B cell (primary cell): ENCODE measurements at regions not wholly inside any gene's neighbourhood (a gene's known extent, or its start where the extent isn't known, plus 50 kb on each side); places are given as distances from the start of the nearest gene placed in this dataset.

Experiments
- ATAC-seq: fragments of 200-7000 bp; cut with Tn5 transposase; one replicate; pipeline ENCODE4 v1.10.0; 2021; ENCODE audit warnings: low read depth, mild to moderate bottlenecking, moderate number of reproducible peaks, moderate library complexity
- CTCF ChIA-PET: fragments of 350-600 bp; sonication (Branson Sonifier 250); formaldehyde crosslinking; loops from one replicate; lab custom pipeline; 2021; ENCODE audit warnings: antibody characterized with exemption, inconsistent platforms; lab: Charles Lee
- POLR2A ChIA-PET: fragments of 350-600 bp; sonication (Branson Sonifier 250); formaldehyde crosslinking; loops from one replicate; lab custom pipeline; 2021; ENCODE audit warnings: antibody characterized with exemption; lab: Charles Lee
- DNase-seq: peaks from one replicate; pipeline ENCODE4 v3.0.0; 2013
- H2AFZ ChIP-seq: 2 replicates; pipeline ENCODE4 v1.6.1; 2012; ENCODE audit warnings: mild to moderate bottlenecking, low read depth, low read length; ENCODE audit not compliant: insufficient read depth, poor library complexity, severe bottlenecking
- H3K27ac ChIP-seq, 2 donors: 1 replicate in 1 of 2; 2 replicates in 1 of 2; pipeline ENCODE4 v1.5.1; 2012 to 2013; ENCODE audit warnings: low read length in 2 of 2, mild to moderate bottlenecking in 2 of 2, moderate library complexity in 1 of 2
- H3K27me3 ChIP-seq, 4 experiments: fragments of 200-600 bp in 1 of 4; sonication (generic) in 1 of 4; replicated peaks in 1 of 4; 1 replicate in 2 of 4; 2 replicates in 2 of 4; pipeline versions ENCODE4 v1.6.1 to v1.7.0; 2013 to 2016; ENCODE audit warnings: low read length in 3 of 4, mild to moderate bottlenecking in 2 of 4, mixed read lengths in 1 of 4, moderate library complexity in 1 of 4; ENCODE audit not compliant: insufficient read depth in 4 of 4, control insufficient read depth in 3 of 4; ENCODE audit errors: control extremely low read depth in 1 of 4
- H3K36me3 ChIP-seq, 2 experiments: replicated peaks in 1 of 2; 1 replicate in 1 of 2; 2 replicates in 1 of 2; pipeline versions ENCODE4 v1.6.1 to v1.7.1; 2013; ENCODE audit warnings: low read length in 1 of 2; ENCODE audit not compliant: insufficient read depth in 2 of 2, control insufficient read depth in 1 of 2; ENCODE audit errors: control extremely low read depth in 1 of 2, extremely low read depth in 1 of 2
- H3K4me1 ChIP-seq, 2 donors: fragments of 200-600 bp in 1 of 2; sonication (generic) in 1 of 2; 1 replicate in 1 of 2; 2 replicates in 1 of 2; pipeline versions ENCODE4 v1.5.1 to v1.6.1; 2013 to 2017; ENCODE audit warnings: low read length in 2 of 2; ENCODE audit not compliant: control insufficient read depth in 2 of 2, insufficient read depth in 2 of 2
- H3K4me2 ChIP-seq: replicated peaks from 2 replicates; pipeline ENCODE3; 2012; ENCODE audit warnings: mild to moderate bottlenecking, low read depth, low read length; ENCODE audit not compliant: poor library complexity, severe bottlenecking
- H3K4me3 ChIP-seq, 5 experiments: fragments of 200-600 bp in 1 of 5; sonication (generic) in 1 of 5; 1 replicate in 3 of 5; 2 replicates in 2 of 5; pipeline versions ENCODE4 v1.5.1 to v1.7.0; 2011 to 2016; ENCODE audit warnings: low read length in 4 of 5, mild to moderate bottlenecking in 4 of 5, low read depth in 2 of 5, control low read depth in 1 of 5, moderate library complexity in 1 of 5; ENCODE audit not compliant: insufficient read depth in 1 of 5; ENCODE audit errors: control extremely low read depth in 1 of 5, extremely low read depth in 1 of 5
- H3K79me2 ChIP-seq: fragments of 200-600 bp; sonication (generic); one replicate; pipeline ENCODE4 v1.6.0; 2016; ENCODE audit warnings: low read length; ENCODE audit not compliant: control insufficient read depth, insufficient read depth
- H3K9ac ChIP-seq: fragments of 200-600 bp; sonication (generic); 2 replicates; pipeline ENCODE4 v1.6.1; 2017; ENCODE audit warnings: mild to moderate bottlenecking, low read length, moderate library complexity
- H3K9me3 ChIP-seq, 3 donors: one replicate each; pipeline versions ENCODE4 v1.6.1 to v1.7.1; 2013; ENCODE audit warnings: low read length in 2 of 3; ENCODE audit not compliant: control insufficient read depth in 2 of 3, insufficient read depth in 1 of 3; ENCODE audit errors: control extremely low read depth in 1 of 3
- H4K20me1 ChIP-seq: 2 replicates; pipeline ENCODE4 v1.6.0; 2012; ENCODE audit warnings: mild to moderate bottlenecking, low read length; ENCODE audit not compliant: insufficient read depth, control insufficient read depth, poor library complexity, severe bottlenecking
- H3K27ac Mint-ChIP-seq: one replicate; pipeline ENCODE4 v1.8.0; 2021; ENCODE audit warnings: mixed read lengths
- H3K27me3 Mint-ChIP-seq: one replicate; pipeline ENCODE4 v1.8.0; 2021; ENCODE audit warnings: mixed read lengths
- H3K4me1 Mint-ChIP-seq: one replicate; pipeline ENCODE4 v1.8.0; 2021; ENCODE audit warnings: mixed read lengths
- H3K4me3 Mint-ChIP-seq: one replicate; pipeline ENCODE4 v1.8.0; 2021; ENCODE audit warnings: mixed read lengths
- H3K9me3 Mint-ChIP-seq: one replicate; pipeline ENCODE4 v1.8.0; 2022; ENCODE audit warnings: mixed read lengths; ENCODE audit not compliant: insufficient read depth
- CTCF ChIP-seq: fragments of 200-600 bp; IDR thresholded peaks from one replicate; pipeline ENCODE4 v1.8.0; 2022; ENCODE audit warnings: antibody characterized with exemption, mild to moderate bottlenecking
- EZH2 ChIP-seq: IDR thresholded peaks from 2 replicates; pipeline ENCODE4 v1.6.1; 2012; ENCODE audit warnings: borderline replicate concordance, low read depth, mild to moderate bottlenecking, moderate library complexity, low read length; ENCODE audit not compliant: insufficient read depth, poor library complexity, severe bottlenecking
- WGBS: methylation state at CpG from one replicate; pipeline ENCODE4 v1.1.5; 2013; ENCODE audit warnings: missing lambda C conversion rate; ENCODE audit not compliant: insufficient coverage; 5-methylcytosine and 5-hydroxymethylcytosine counted together
- intact Hi-C: fragments of 100-400 bp; cut with micrococcal nuclease; formaldehyde crosslinking; loops from one replicate; pipeline ENCODE4 v1.10.0; 2022

DNA sequence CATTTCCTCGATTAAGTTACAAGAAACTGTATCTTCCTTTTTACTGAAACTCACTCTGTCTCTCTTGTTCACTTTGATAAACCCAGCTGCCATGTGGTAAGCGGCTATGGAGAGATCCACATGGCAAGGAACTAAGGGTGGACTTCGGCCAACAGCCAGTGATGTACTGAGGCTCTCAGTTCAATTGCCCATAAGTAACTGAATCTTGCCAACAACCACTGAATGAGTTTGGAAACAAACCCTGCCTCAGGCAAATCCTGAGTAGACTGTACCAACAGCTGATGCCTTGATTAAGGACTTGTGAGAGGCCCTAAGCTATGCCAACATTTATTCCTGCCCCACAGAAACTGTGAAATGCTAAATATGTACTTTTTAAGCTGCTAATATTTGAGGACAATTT lies 433.5 kb downstream of the PLOD2 start:
- H3K9me3 ChIP-seq = no peaks in the 10 kb centered on the region
- Mint-ChIP-seq H3K4me1 (no peaks in the 10 kb centered on the region), H3K27me3 (no peaks in the 10 kb centered on the region), H3K4me3 (no peak overlapping the region), H3K27ac (no peak overlapping the region), H3K9me3 (no peaks in the 10 kb centered on the region)
- CTCF ChIA-PET = no interaction called here
- H3K36me3 ChIP-seq = no peaks in the 10 kb centered on the region
- H3K4me2 ChIP-seq = no peak overlapping the region
- DNase-seq = no peak
- POLR2A ChIA-PET = no interaction called here
- H3K9ac ChIP-seq = no peak overlapping the region
- no peak overlapping the region for H3K27ac ChIP-seq
- intact Hi-C loops = no loop called here
- H3K4me1 ChIP-seq = no peaks in the 10 kb centered on the region
- TF ChIP-seq CTCF (no peak), EZH2 (no peak)
- no peak overlapping the region for H2AFZ ChIP-seq
- ATAC-seq = no peak
- no peak overlapping the region for H3K4me3 ChIP-seq
- no peaks in the 10 kb centered on the region for H3K79me2 ChIP-seq
- 100% methylated on average over 2 of the region's 3 CpGs for WGBS
- H3K27me3 ChIP-seq = no peaks in the 10 kb centered on the region
- no peaks in the 10 kb centered on the region for H4K20me1 ChIP-seq

DNA sequence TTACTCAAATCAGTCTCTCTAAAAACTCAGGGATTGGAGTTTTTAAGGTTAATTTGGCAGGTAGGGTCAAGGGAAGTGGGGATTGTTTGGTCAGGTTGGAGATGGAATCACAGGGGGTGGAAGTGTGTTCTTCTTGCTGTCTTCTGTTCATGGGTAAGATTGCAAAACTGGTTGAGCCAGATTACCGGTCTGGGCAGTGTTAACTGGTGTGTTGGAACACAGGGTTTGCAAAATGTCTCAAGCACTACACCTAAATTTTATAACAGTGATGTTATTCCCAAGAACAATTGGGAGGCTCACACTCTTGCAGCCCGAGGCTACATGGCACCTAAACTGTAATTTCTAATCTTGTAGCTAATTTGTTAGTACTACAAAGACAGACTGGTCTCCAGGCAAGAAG lies 425.4 kb downstream of the PLOD2 start:
- no peak overlapping the region for H3K4me3 ChIP-seq
- no peak overlapping the region for H3K4me2 ChIP-seq
- no peak overlapping the region for H3K9ac ChIP-seq
- no peaks in the 10 kb centered on the region for H3K4me1 Mint-ChIP-seq
- ChIA-PET CTCF (interaction anchor here (0.6 kb wide), 1 partner anchor 62 kb away, joined by 3 read pairs; no protein-coding TSS in a partner anchor), POLR2A (no interaction called here)
- no peak for ATAC-seq
- no CpG with 5 or more reads among the region's 2 CpGs for WGBS
- H4K20me1 ChIP-seq = no peaks in the 10 kb centered on the region
- no peak overlapping the region for H2AFZ ChIP-seq
- no peak overlapping the region for H3K27ac ChIP-seq
- H3K27me3 Mint-ChIP-seq = no peaks in the 10 kb centered on the region
- no peaks in the 10 kb centered on the region for H3K79me2 ChIP-seq
- no peaks in the 10 kb centered on the region for H3K9me3 Mint-ChIP-seq
- H3K4me3 Mint-ChIP-seq = no peak overlapping the region
- TF ChIP-seq EZH2 (no peak), CTCF (no peak)
- H3K27ac Mint-ChIP-seq = no peak overlapping the region
- peaks cover 0 to under 1% (median 0%) of the 10 kb centered on the region in 3 donors for H3K9me3 ChIP-seq
- DNase-seq = no peak
- no peaks in the 10 kb centered on the region for H3K4me1 ChIP-seq
- intact Hi-C loops = no loop called here
- no peaks in the 10 kb centered on the region for H3K36me3 ChIP-seq
- no peaks in the 10 kb centered on the region for H3K27me3 ChIP-seq
